Esophagus squamous epithelium (tissue), 4 donors: ENCODE measurements at regions not wholly inside any gene's neighbourhood (a gene's known extent, or its start where the extent isn't known, plus 50 kb on each side); places are given as distances from the start of the nearest gene placed in this dataset.

Experiments
- POLR2A ChIP-seq, 4 donors: fragments of 450-650 bp; IDR thresholded peaks; one replicate each; pipeline ENCODE4 v1.6.1; 2017; ENCODE audit warnings: antibody characterized with exemption in 4 of 4, mild to moderate bottlenecking in 4 of 4, moderate library complexity in 3 of 4
- TF ChIP-seq, protein P1 (sequence below), 6 experiments: fragments of 450-650 bp in 4 of 6; fragments of 200-600 bp in 2 of 6; sonication (generic) in 2 of 6; IDR thresholded peaks; one replicate each; pipeline ENCODE4 v1.5.1; 2016 to 2019; ENCODE audit warnings: antibody characterized with exemption in 6 of 6, mild to moderate bottlenecking in 4 of 6, moderate library complexity in 4 of 6

DNA sequence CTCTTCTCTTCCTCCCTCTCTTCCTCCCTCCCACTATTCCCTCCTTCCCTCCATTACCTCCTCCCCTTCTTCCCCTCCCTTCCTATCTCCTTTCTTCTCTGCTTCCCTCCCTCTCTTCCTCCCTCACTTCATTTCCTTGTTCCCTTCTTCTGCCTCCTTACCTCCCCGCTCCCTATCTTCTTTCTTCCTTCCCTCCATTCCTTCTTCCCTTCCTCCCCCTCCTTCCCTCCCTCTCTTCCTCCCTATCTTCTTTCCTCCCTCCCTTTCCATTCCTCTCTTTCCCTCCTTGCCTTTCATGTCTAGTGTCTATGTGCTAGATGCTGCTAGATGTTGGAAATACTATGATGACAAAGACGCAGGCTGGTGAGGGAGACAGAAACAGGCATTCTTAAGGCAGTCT is 246.0 kb downstream of the TDRD15 start:
- TF ChIP-seq POLR2A (IDR thresholded peaks at IDR 0.05): no peak
- TF ChIP-seq, protein P1, sequence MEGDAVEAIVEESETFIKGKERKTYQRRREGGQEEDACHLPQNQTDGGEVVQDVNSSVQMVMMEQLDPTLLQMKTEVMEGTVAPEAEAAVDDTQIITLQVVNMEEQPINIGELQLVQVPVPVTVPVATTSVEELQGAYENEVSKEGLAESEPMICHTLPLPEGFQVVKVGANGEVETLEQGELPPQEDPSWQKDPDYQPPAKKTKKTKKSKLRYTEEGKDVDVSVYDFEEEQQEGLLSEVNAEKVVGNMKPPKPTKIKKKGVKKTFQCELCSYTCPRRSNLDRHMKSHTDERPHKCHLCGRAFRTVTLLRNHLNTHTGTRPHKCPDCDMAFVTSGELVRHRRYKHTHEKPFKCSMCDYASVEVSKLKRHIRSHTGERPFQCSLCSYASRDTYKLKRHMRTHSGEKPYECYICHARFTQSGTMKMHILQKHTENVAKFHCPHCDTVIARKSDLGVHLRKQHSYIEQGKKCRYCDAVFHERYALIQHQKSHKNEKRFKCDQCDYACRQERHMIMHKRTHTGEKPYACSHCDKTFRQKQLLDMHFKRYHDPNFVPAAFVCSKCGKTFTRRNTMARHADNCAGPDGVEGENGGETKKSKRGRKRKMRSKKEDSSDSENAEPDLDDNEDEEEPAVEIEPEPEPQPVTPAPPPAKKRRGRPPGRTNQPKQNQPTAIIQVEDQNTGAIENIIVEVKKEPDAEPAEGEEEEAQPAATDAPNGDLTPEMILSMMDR (IDR thresholded peaks at IDR 0.05): no peak
